Inflammatory macrophage treated with lipopolysaccharide for 1 hour (primary cell): ENCODE measurements at regions not wholly inside any gene's neighbourhood (a gene's known extent, or its start where the extent isn't known, plus 50 kb on each side); places are given as distances from the start of the nearest gene placed in this dataset.

Source experiments
- DNase-seq, 2 donors: peaks; one replicate each; pipeline ENCODE4 v3.0.0-alpha.2; 2020 to 2022

DNA sequence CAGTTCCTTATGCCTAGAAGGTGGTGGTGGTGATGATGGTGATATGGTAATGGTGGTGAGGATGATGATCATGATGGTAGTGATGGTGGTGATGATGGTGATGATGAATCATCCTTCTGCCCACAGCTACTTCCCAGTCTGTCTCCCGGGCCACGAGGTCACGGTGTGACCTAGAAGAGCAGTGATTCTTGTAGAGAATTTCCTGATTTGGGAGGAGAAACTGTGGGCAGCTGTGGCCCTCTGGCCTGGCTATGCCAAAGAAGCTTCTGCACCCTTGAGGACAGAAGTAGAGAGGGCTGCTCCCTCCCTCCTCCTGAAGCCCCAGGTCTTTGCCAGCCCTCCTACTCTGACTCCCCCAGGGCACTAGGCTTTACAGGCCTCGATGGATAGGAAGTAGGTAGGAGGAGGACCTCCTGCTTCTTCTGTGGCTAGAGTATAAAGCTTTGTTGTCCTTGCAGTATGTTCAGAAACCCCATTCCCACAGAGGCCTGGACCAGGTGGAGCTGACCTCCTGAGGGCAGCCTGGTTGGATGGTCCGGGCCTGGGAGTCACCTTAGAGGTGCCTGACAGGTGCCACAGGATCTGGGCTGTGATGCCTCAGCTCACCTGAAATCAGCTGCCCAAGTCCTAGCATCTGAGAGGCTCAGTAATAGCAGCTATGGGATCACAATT, 57.9 kb upstream of the EPAS1 start:
- DNase-seq: peak; percentile 74 to 90

DNA sequence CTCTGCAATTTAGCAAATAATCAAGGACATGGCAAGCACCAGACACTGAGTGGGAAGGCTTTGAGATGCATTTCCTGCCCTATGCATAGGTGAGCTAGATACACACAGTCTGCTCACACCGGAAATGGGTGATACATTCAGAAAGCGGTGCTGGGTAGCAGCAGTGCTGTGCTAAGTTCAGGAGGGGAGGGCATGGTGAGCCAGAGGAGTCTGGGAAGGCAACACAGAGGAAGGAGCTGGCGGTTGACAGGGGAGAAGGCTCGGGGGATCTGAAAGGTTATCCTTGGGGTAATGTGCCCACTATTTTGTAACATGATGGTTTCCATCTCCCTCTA, 57.4 kb upstream of the EPAS1 start:
- no peak for DNase-seq

DNA sequence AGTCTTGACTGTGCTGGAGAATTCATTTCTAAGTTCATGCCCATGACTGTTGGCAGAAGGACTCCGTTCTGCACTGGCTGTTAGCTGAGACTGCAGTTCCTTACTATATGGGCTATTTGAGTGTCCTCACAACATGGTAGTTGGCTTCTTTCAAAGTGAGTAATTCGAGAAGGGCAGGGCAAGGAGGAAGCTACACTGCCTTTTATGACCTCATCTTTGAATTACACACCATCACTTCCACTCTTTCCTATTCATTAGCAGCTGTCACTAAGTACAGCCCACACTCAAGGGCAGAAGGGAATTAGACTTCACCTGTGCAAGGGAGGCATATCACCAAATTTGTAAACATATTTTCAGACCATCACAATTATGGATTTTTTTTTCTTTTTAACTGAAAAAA, 55.9 kb upstream of the EPAS1 start:
- peak; percentile 75 to 79 for DNase-seq

- DNase-seq: no peak
Observed at GRCh38 chr2:46245869-46246268, 51.3 kb upstream of the EPAS1 start.

DNA sequence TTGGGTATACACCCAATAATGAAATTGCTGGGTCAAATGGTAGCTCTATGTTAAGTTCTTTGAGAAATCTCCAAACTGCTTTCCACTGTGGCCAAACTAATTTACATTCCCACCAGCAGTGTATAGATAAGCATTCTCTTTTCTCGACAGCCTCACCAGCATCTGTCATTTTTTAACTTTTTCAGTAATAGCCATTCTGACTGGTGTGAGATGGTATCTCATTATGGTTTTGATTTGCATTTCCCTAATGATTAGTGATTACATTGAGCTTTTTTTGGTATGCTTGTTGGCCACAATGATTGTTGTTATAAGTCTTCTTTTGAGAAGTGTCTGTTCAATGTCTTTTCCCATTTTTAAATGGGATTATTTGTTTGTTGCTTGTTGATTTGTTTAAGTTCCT, 50.4 kb upstream of the EPAS1 start:
- DNase-seq: no peak
